NCI-H748 (cell line): ENCODE measurements at regions not wholly inside any gene's neighbourhood (a gene's known extent, or its start where the extent isn't known, plus 50 kb on each side); places are given as distances from the start of the nearest gene placed in this dataset.
"Not testable (repeated sequence)": the region's sequence is repeated elsewhere in the genome, so short reads cannot be mapped to it uniquely, and the experiment has no call there.

Source experiments
- DNase-seq: peaks from one replicate; lab custom pipeline; 2025; ENCODE audit not compliant: unreplicated experiment; lab: John Stamatoyannopoulos, UW

DNA sequence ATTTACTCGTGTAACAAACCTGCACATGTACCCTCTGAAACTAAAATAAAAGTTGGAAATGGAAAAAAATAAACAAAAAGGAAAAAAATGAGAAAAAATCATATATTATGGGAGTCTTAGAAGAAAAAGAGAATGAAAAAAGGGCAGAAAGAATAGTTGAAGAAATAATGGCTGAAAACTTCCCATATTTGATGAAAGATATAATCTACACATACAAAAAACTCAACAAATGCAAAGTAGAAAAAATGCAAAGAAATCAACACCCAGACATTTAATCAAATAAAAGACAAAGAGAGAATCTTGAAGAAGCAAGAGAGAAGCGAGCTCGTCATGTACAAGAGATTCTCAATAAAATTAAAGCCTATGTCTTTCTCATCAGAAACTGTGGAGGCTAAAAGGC, 73.8 kb downstream of the SLC25A46 start:
- DNase-seq: no peak

DNA sequence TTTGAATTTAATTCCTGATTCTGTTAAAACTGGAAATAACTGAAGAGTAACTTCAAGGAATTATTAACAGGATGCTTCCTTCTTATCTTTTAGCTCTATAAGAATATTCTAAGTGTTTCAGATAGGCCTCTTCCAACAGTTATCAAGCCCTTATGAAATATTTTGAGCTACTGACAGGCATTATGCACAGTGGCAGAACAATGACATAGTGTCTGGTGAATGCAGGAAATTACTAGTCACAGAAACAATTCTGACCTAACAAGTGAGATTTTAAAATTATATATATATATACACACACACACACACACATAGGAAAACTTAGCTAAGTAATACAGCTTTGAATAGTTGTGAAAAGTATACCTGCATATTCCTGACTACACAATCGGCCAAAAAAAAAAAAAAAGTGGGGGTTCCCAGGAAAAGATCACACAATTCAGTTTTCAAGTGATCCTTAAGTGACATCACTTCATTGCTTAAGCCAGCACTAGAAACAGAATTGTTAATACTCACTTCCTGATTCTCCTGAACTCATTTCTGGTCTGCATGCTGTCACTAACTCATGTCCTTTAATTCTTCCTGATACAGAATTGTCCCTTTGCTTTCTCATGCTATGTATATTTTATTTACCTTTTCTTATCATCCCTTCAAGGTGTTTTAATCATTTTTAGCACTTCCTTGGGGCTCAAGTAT, 77.3 kb downstream of the SLC25A46 start:
- no peak for DNase-seq

DNA sequence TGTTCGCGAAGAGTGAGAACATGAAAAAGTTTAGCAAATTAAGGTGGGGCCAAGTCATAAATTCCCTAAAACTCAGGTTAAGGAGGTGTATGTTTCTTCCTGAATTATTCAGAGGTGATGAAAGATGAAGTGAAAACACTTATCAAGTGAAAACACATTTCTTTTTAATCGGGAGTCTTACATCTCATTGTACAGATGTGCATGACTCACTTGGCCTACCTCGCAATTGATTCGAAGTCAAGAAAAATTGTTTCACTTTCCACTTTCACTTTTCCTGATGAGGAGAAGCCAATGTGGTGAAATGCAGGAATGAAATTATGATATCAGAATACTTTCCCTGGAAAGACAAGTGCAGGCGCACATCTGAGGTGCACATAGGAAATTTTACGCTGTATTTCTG, 78.7 kb downstream of the SLC25A46 start:
- no peak for DNase-seq

DNA sequence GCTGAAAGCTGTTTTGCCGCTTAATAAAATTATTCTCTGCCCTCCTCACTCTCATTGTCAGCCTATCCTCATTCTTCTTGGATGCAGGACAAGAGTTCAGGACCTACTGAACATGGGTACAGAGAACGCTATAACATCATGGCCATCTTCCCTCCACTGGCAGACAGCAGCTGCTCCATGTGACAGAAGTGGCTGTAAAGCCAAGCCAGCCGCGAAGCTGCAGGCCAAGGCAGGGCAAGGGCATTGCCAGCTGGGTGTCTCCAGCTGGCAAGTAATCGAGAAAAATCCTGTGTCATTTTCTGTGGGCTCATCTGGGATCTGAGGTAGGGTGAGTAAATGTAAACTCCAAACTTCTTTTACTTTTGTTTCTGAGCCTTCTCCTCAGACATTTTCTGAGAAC, 84.8 kb downstream of the SLC25A46 start:
- DNase-seq: no peak

DNA sequence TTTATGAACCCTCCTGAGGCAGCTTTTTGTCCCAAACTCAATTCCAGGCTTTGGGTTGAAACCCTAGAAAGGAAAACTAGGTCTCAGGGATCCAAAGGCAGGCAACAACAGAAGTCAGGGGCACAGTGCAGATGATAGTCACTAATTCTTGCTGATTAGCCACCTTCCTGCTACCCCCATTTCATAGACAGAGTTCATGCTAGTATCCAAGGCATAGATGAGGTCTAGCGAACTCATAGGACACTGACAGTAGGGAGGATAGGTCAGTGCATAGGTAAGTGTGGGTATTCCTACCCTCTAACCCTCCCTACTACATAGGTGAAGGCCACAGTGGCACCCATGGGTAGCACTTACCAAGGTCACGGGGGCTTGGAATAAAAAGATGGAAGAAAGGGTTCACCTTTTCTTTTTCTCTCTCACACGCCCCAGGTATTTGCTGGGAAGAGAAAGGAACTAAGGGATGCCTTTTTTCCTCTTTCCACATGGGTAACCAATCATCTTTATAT, 86.2 kb downstream of the SLC25A46 start:
- no peak for DNase-seq

DNA sequence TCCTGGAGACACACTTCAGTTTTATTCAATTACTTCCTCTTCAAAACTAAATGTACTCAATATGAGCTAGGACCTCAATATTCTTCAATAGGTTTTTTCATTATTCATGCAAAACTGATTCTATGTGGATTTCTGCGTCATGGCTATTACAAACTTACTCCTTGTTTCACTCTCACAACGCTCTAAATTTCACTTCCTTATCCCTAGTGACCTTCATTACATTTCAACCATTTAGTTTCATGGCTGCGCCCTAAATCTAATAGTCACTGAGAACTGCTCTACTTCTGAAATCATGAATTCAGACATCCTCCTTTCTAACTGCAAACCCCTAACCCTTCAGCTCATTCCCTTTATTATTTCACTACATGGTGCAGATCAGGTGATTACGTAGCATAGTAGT, 93.9 kb downstream of the SLC25A46 start:
- DNase-seq: no peak

DNA sequence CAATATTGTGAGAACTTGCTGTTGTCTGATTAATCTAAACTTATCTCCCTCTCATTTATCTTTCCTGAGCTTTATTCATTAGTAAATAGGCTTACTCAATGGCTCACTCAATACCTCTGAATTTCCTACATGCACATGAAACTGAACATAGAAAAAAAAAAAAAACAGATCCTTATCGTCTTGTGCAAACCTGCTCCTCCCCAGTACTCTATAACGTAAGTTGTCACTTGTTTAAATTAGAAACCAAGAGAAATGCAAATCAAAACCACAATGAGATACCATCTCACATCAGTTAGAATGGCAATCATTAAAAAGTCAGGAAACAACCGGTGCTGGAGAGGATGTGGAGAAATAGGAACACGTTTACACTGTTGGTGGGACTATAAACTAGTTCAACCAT, 96.1 kb downstream of the SLC25A46 start:
- not testable (repeated sequence) for DNase-seq

DNA sequence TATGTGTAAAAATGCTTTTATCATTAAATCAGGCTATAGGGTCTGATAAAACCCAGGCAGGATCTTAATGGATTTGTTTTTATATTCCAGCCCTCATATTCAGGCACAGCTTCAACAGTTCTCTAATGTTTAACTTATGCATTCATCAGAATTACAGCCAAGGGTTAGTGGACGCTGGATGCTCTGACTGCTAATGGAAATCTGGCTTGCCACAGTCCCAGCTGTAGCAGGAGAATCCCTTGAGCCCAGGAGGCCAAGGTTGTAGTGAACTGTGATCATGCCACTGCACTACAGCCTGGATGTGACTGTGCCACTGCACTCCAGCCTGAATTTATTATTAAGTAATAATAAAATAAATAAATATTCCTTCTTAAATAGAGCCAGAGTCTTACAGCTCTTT, 98.0 kb downstream of the SLC25A46 start:
- DNase-seq: no peak

DNA sequence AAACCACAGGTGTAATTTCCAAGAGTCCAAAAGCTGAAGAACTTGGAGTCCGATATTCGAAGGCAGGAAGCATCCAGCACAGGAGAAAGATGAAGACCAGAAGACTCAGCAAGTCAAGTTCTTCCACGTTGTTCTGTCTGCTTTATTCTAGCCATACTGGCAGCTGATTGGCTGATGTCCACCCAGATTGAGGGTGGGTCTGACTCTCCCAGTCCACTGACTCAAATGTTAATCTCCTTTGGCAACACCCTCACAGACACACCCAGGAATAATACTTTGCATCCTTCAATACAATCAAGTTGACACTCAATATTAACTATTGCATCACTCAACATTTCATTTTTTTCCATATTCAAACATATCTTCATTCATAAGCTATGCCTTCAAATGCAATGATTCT, 99.5 kb downstream of the SLC25A46 start:
- DNase-seq: not testable (repeated sequence)

DNA sequence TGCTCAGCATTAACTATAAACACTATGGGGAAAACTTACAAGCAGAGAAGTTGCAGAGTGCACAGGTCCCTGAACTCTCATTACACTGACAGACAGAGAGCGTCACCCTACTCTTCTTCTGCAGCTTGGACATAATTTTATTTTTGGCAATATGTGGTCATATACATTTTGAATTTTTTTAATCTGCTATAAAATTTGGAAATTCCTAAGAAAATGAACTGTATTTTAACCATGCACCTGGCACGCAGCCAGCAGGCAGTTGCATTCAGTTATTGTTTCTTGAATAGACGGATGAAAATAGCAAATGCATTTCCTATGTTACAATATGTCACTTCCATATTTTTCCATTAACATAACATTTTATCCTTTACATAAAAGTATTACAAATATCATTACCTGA, 100.2 kb downstream of the SLC25A46 start:
- DNase-seq: no peak

DNA sequence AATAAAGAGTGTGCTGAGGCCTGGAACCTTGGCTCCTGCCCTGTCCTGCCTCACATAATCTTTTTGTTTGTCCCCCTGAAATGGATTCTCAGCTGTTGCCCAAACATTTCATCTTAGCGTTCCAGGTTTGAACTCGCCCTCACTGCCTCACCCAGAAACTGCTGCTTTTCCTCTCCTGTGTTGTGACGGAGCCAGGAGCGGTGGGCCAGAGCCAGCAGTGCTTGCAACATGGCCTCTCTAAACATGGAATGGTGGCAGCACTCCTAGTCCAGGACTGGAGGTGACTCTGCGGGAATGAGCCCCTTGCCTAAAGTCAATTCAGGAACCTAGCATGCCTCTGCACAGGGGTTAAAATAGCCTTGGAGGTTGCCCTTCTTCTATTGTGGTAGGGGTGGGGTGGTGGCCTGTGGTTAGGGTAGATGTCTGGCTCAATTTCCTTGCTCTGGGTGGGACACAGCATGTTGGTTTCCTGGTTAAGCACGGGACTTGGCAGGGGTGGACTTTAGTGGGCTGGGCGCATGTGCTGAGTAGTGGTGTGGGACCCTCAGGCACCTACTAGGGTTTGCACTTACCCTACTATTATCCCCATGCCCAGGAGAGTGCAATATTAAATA, 101.6 kb downstream of the SLC25A46 start:
- no peak for DNase-seq

DNA sequence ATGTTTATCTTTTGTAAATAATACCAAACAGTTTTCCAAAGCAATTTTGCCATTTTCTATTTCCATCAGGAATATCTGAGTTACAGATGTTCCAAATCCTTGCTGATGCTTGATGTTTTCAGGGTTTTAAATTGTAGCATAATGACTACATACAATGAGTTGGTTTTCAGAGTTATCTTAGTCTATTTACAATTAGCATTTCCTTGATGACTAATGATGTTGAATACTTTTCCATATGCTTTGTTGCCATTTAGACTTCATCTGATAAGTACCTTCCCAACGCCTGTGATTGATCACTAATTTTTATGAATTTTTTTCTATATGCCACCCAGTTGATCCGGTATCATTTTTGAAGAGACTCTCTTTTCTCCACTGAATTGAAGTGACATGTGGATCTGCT, 102.3 kb downstream of the SLC25A46 start:
- DNase-seq: no peak

DNA sequence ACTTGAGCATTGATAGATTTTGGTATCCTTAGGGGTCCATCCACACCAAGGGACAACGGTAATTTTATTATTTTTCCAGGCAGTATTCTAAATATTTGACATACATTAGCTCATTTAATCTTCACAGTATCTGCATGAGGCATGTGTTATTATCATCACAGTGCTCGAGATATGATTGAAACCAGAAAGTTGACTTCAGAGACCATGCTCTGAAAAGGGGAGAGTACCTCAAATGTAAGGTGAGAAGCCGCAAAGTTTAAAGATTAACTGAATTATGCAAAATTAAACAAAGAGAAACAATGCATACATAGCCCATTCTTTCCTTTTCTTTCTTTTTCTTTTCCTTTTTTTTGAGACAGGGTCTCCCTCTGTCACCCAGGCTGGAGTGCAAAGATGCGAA, 104.1 kb downstream of the SLC25A46 start:
- no peak for DNase-seq

DNA sequence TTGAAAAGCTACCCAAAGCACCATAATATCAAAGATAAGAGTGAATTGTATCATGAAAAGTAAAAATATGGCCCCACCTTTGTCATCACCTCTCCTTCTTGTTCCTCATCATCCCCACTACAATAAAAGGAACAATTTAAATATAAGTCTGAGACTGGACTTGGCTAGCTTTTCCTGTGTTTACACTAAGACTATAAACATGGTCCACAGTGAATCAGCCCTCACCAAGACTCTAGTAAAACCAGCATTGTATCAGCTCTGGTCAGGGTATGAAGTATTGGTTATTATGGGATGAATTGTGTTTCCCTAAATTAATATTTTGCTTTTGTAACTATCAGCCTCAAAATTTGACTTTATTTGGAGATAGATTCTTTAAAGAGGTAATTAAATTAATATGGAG, 105.4 kb downstream of the SLC25A46 start:
- no peak for DNase-seq

DNA sequence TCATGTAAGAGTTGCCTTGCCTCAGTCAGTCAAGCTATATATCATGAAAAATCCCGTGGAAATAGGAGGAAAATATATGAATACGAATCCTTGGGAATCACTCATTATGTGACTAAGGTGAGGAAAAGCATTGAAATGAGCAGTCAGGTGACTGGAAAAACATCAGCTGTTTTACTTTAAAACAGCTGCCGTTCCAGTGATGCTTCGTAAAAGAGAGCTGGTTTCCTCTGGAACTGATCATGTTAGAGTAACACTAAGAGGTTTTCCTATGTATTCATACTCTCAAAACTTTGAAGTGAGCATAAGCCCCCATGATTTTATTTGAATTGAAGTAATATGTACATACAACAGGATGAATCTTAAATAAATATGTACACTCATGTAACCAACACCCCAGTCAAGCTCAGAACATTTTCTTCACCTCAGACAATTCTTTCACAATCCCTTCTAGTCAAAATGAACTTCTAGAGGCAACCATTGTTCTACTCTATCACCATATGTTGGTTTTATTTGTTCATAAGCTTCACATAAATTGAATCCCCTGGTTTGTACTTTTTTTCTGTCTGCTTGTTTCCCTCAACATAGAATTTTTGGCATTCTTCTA, 107.7 kb downstream of the SLC25A46 start:
- no peak for DNase-seq

DNA sequence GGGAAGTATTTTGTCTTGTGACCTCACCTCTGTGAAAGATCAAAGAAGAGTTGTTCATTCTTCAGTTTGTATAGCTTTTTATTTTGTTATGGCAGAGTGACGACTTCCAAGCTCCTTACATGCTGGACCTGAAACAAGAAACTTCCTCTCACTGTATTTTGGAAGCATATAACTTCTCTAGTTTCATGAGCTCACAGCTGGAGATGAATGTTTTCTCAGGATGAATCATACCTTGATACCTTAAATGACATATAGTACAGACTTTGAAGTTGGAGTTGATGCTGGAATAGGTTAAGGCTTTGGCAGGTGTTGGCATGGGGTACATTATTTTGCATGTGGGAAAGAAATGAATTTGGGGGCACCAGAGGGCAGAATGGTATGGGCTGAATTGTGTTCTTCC, 112.5 kb downstream of the SLC25A46 start:
- no peak for DNase-seq

DNA sequence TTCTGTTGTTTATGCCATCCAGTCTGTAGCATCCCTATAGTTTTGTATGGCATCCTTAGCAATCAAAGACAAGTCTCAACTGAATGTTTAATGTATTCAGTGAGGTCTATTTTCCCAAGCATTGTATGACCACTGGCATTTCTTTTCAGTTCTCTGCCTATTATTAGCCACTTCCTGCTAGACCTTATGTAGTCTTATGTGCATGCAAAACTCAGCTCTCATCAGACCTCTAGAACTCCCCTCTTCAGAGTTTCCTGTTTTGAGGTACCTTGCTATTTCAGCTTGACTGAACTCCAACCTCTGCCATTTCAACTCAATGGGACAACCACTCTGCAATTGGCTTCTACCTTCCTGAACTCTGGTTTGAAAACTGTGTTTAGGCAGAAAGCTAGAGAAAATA, 113.2 kb downstream of the SLC25A46 start:
- no peak for DNase-seq

DNA sequence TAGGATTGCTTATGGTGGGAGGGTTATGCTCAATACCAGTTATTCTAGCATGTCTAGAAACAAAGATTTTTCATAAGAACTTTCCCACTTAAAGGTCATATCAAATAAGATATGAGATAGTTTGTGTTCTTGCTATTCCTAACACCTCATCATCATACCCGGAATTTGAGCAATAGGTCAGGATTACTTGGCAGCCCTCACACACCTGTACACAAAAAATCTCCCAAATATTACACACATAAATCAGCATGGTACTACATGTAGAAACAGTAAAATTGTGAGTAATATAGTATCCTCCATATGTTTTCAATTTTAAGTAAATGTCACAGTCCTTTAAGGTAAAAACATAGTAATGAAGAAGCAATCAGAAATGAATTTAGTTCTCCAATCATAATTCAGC, 113.7 kb downstream of the SLC25A46 start:
- DNase-seq: no peak

DNA sequence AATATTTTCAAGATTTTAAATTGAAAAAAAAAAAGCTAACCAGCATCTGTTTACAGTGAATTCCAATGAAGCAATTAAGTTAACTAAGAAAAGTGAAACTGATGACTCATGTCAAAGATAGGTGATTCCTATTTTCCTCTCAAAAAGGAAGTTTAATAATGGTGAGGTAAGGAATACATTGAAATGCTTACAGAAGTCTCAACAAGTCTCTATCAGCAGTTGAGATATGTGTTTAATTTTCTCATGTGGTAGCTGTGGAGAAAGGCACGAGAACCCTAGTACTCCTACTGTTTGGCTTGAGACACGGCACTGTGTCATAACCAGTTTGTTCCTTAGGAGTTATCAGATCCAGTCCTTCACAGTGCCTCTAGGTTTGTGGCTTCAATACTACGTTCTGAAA, 114.5 kb downstream of the SLC25A46 start:
- no peak for DNase-seq

DNA sequence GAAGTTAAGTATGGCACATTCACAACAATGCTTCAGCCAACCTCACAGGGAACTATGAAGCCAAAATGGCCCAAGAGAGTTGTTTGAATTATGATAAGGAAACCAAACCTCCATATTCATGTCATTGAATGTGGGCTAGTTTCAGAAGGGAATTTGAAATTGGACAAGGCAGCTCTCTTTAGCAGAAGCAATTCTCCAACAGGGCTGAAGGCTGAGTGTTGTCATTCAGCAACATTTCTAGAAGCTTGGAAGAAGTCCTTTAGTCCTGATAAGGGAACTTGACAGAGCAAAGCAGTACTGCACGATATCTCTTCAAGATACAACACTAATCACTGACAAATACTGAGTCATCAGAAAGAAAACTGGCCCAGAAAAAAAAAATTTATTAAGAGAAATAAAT, 115.4 kb downstream of the SLC25A46 start:
- DNase-seq: no peak

DNA sequence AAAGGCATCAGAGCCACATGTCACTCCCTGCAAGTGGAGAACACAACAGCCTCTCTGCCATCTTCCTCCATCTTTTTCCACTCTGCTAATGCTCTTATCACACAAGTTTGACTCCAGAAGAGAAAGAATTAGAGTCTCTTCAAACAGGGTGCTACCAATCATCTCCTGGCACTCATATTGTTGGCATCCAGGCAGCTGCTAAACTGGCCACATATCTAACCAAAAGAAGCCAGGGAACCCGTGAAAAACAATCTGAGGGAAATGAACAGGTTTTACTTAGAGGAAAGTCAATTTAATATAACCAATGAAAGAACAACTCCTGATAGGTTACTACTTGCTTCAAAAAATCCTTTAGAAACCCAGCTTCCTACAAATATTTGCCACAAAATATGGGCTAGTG, 117.2 kb downstream of the SLC25A46 start:
- DNase-seq: no peak

DNA sequence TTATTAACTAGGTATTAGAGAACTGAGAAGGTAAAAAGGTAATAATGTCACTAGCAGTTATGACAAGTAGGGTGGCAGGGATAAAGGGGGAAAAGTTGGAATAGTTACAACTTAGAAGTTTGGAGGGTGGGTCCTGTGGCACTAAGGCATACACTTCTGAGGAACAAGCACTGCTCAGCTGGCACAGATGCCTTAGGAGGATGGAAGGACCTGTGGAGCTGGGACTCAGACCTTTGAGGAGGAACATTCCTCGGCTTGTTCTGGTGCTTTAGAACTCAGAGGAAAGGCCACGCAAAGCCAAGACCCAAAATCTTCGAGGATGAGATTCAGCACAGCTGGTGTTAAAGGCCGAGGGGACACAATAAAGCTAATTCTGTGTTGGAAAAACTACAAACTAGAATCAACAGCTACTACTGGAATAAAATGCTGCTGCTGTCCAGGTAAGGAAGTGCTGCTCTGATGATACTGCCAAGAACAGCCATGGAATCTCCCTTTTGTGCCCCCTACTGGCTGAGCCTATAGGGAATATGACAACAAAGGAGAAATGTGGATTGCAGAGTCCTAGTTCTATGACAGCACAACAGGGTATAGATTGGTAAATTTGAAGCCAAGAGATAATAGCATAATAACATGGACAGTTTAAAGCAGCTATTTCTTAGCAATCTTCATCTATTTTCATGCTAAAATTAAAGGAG, 126.7 kb downstream of the SLC25A46 start:
- DNase-seq: peak; percentile 34
